HEK293 (cell line): ENCODE measurements at regions not wholly inside any gene's neighbourhood (a gene's known extent, or its start where the extent isn't known, plus 50 kb on each side); places are given as distances from the start of the nearest gene placed in this dataset.

ENCODE experiments used
- CTCF ChIA-PET: fragments of 350-600 bp; formaldehyde crosslinking; extraction: SDS; loops from one replicate; lab custom pipeline; 2021; ENCODE audit warnings: antibody characterized with exemption; lab: Yijun Ruan, JAX
- POLR2A ChIA-PET: fragments of 300-600 bp; formaldehyde crosslinking; extraction: SDS; loops from one replicate; lab custom pipeline; 2020; ENCODE audit warnings: antibody characterized with exemption, inconsistent platforms; lab: Yijun Ruan, JAX
- H3K27ac ChIP-seq: fragments of 200-500 bp; sonication (Bioruptor generic); 2 replicates; pipeline ENCODE4 v1.5.1; 2014; ENCODE audit warnings: low read depth, low read length, control low read depth, inconsistent platforms; ENCODE audit errors: extremely low read depth
- H3K36me3 ChIP-seq, 2 experiments: fragments of 200-500 bp in 1 of 2; sonication (Bioruptor generic) in 1 of 2; 1 replicate in 1 of 2; 2 replicates in 1 of 2; pipeline ENCODE4 v1.5.1; 2014 to 2017; ENCODE audit warnings: inconsistent platforms in 2 of 2, low read length in 2 of 2; ENCODE audit not compliant: control insufficient read depth in 2 of 2, insufficient read depth in 1 of 2
- H3K4me1 ChIP-seq: fragments of 200-500 bp; sonication (Bioruptor generic); 2 replicates; pipeline ENCODE4 v1.5.1; 2014; ENCODE audit warnings: mild to moderate bottlenecking, low read length, inconsistent platforms; ENCODE audit not compliant: control insufficient read depth, insufficient read depth
- H3K4me3 ChIP-seq: 2 replicates; pipeline ENCODE4 v1.5.1; 2011; ENCODE audit warnings: low read depth, mild to moderate bottlenecking, control low read depth, low read length, moderate library complexity
- H3K9me3 ChIP-seq: fragments of 200-500 bp; sonication (Bioruptor generic); 2 replicates; pipeline ENCODE4 v1.5.1; 2014; ENCODE audit warnings: low read depth, low read length, inconsistent platforms; ENCODE audit not compliant: control insufficient read depth, insufficient read depth
- HOXD13 ChIP-seq: sonication (generic); formaldehyde crosslinking; IDR thresholded peaks from 2 replicates; pipeline ENCODE4 v1.8.0; 2022; ENCODE audit warnings: missing genetic modification reagents, borderline replicate concordance
- SETDB1 ChIP-seq: IDR thresholded peaks from one replicate; pipeline ENCODE4 v1.6.1; 2017; ENCODE audit warnings: mild to moderate bottlenecking, low read length, moderate library complexity, mixed read lengths; ENCODE audit not compliant: insufficient read length
- TCF7L2 ChIP-seq: IDR thresholded peaks from 2 replicates; pipeline ENCODE4 v1.6.1; 2011; ENCODE audit warnings: low read depth, mild to moderate bottlenecking, inconsistent platforms, low read length, moderate library complexity, borderline replicate concordance
- ZBTB21 ChIP-seq: fragments of 450-650 bp; formaldehyde crosslinking; IDR thresholded peaks from 2 replicates; pipeline ENCODE4 v1.5.1; 2017; ENCODE audit warnings: missing biosample characterization, missing genetic modification characterization
- ZFHX2 ChIP-seq: fragments of 450-650 bp; formaldehyde crosslinking; conservative IDR thresholded peaks from 2 replicates; pipeline ENCODE4 v1.5.1; 2016; ENCODE audit warnings: missing biosample characterization, missing genetic modification characterization
- ZNF184 ChIP-seq: fragments of 450-650 bp; IDR thresholded peaks from 2 replicates; pipeline ENCODE4 v1.5.1; 2018; ENCODE audit warnings: missing biosample characterization, mild to moderate bottlenecking, missing genetic modification characterization
- ZNF266 ChIP-seq: fragments of 450-650 bp; formaldehyde crosslinking; IDR thresholded peaks from 2 replicates; pipeline ENCODE4 v1.5.1; 2016; ENCODE audit warnings: missing biosample characterization, missing genetic modification characterization, low read depth
- ZNF354C ChIP-seq: fragments of 450-650 bp; formaldehyde crosslinking; IDR thresholded peaks from 2 replicates; pipeline ENCODE4 v1.5.1; 2016; ENCODE audit warnings: missing biosample characterization, missing genetic modification characterization, low read depth, borderline replicate concordance
- ZNF366 ChIP-seq: fragments of 450-650 bp; formaldehyde crosslinking; conservative IDR thresholded peaks from 2 replicates; pipeline ENCODE4 v1.5.1; 2016; ENCODE audit warnings: missing biosample characterization, missing genetic modification characterization
- ZNF416 ChIP-seq: fragments of 450-650 bp; formaldehyde crosslinking; IDR thresholded peaks from 2 replicates; pipeline ENCODE4 v1.5.1; 2016; ENCODE audit warnings: missing biosample characterization, missing genetic modification characterization
- ZNF514 ChIP-seq: fragments of 450-650 bp; formaldehyde crosslinking; IDR thresholded peaks from 2 replicates; pipeline ENCODE4 v1.5.1; 2016; ENCODE audit warnings: missing biosample characterization, missing genetic modification characterization
- ZNF521 ChIP-seq: fragments of 450-650 bp; formaldehyde crosslinking; IDR thresholded peaks from 2 replicates; pipeline ENCODE4 v1.5.1; 2017; ENCODE audit warnings: missing biosample characterization, mild to moderate bottlenecking, missing genetic modification characterization
- ZNF560 ChIP-seq: fragments of 450-650 bp; formaldehyde crosslinking; IDR thresholded peaks from 2 replicates; pipeline ENCODE4 v1.5.1; 2017; ENCODE audit warnings: missing biosample characterization, missing genetic modification characterization, borderline replicate concordance
- ZNF654 ChIP-seq: fragments of 450-650 bp; formaldehyde crosslinking; IDR thresholded peaks from 2 replicates; pipeline ENCODE4 v1.5.1; 2016; ENCODE audit warnings: low read depth, missing biosample characterization, missing genetic modification characterization
- ZNF658 ChIP-seq: fragments of 450-650 bp; formaldehyde crosslinking; IDR thresholded peaks from 2 replicates; pipeline ENCODE4; 2016; ENCODE audit warnings: missing biosample characterization, missing genetic modification characterization
- ZNF747 ChIP-seq: fragments of 450-650 bp; formaldehyde crosslinking; IDR thresholded peaks from 2 replicates; pipeline ENCODE4 v1.5.1; 2016; ENCODE audit warnings: missing biosample characterization, missing genetic modification characterization
- ZNF76 ChIP-seq: fragments of 450-650 bp; formaldehyde crosslinking; IDR thresholded peaks from 2 replicates; pipeline ENCODE4; 2016; ENCODE audit warnings: low read depth, missing biosample characterization, missing genetic modification characterization, borderline replicate concordance
- ZNF792 ChIP-seq: fragments of 450-650 bp; formaldehyde crosslinking; IDR thresholded peaks from 2 replicates; pipeline ENCODE4 v1.5.1; 2016; ENCODE audit warnings: missing biosample characterization, missing genetic modification characterization
- TF ChIP-seq, protein P1 (sequence below): fragments of 450-650 bp; formaldehyde crosslinking; IDR thresholded peaks from 2 replicates; pipeline ENCODE4 v1.5.1; 2016; ENCODE audit warnings: missing biosample characterization, missing genetic modification characterization
- TF ChIP-seq, protein P2 (sequence below): fragments of 450-650 bp; formaldehyde crosslinking; conservative IDR thresholded peaks from 2 replicates; pipeline ENCODE4 v1.5.1; 2016; ENCODE audit warnings: low read depth, missing biosample characterization, missing genetic modification characterization

DNA sequence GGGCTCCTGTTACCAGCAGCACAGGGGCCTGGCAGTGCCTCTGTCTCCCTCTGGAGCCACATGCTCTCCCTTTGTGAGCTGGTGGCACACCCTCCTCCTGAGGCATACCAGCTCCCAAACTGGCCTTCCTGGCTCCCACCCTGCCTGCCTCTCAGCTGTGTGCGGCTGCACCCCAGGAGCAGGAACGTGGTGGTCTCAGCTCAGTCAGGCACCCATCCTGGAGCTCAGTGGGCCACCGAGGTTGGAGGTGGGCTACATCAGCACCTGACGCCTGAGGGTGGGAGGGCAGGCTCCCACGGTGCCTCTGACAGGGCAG is 85.9 kb upstream of the NKX1-1 start:
- no peaks in the 10 kb centered on the region for H3K4me1 ChIP-seq
- no peak overlapping the region for H3K27ac ChIP-seq
- ChIA-PET POLR2A (no interaction called here), CTCF (interaction anchor here (1.0 kb wide), 1 partner anchor 44 kb away, joined by 3 read pairs; no protein-coding TSS in a partner anchor)
- no peak overlapping the region for H3K4me3 ChIP-seq
- TF ChIP-seq ZNF792 (tag by site-specific recombination), result no peak
- TF ChIP-seq ZNF416 (tag by site-specific recombination), result no peak
- no peak for TF ChIP-seq ZNF184 (tag by site-specific recombination)
- TF ChIP-seq ZNF654 (tag by site-specific recombination), result no peak
- no peak for TF ChIP-seq ZNF521
- TF ChIP-seq, protein P1, sequence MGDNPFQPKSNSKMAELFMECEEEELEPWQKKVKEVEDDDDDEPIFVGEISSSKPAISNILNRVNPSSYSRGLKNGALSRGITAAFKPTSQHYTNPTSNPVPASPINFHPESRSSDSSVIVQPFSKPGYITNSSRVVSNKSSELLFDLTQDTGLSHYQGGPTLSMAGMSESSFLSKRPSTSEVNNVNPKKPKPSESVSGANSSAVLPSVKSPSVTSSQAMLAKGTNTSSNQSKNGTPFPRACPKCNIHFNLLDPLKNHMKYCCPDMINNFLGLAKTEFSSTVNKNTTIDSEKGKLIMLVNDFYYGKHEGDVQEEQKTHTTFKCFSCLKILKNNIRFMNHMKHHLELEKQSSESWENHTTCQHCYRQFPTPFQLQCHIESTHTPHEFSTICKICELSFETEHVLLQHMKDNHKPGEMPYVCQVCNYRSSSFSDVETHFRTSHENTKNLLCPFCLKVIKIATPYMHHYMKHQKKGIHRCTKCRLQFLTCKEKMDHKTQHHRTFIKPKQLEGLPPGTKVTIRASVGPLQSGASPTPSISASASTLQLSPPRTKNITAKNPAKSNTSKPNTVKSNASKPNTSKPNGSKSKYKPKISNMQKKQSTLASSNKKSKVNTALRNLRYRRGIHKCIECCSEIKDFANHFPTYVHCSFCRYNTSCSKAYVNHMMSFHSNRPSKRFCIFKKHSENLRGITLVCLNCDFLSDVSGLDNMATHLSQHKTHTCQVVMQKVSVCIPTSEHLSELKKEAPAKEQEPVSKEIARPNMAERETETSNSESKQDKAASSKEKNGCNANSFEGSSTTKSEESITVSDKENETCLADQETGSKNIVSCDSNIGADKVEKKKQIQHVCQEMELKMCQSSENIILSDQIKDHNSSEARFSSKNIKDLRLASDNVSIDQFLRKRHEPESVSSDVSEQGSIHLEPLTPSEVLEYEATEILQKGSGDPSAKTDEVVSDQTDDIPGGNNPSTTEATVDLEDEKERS (tag by site-specific recombination), result no peak
- no peak for TF ChIP-seq ZNF658 (tag by site-specific recombination)
- no peak for TF ChIP-seq ZFHX2 (tag by site-specific recombination)
- TF ChIP-seq, protein P2, sequence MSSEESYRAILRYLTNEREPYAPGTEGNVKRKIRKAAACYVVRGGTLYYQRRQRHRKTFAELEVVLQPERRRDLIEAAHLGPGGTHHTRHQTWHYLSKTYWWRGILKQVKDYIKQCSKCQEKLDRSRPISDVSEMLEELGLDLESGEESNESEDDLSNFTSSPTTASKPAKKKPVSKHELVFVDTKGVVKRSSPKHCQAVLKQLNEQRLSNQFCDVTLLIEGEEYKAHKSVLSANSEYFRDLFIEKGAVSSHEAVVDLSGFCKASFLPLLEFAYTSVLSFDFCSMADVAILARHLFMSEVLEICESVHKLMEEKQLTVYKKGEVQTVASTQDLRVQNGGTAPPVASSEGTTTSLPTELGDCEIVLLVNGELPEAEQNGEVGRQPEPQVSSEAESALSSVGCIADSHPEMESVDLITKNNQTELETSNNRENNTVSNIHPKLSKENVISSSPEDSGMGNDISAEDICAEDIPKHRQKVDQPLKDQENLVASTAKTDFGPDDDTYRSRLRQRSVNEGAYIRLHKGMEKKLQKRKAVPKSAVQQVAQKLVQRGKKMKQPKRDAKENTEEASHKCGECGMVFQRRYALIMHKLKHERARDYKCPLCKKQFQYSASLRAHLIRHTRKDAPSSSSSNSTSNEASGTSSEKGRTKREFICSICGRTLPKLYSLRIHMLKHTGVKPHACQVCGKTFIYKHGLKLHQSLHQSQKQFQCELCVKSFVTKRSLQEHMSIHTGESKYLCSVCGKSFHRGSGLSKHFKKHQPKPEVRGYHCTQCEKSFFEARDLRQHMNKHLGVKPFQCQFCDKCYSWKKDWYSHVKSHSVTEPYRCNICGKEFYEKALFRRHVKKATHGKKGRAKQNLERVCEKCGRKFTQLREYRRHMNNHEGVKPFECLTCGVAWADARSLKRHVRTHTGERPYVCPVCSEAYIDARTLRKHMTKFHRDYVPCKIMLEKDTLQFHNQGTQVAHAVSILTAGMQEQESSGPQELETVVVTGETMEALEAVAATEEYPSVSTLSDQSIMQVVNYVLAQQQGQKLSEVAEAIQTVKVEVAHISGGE (tag by site-specific recombination), result no peak
- no peak for TF ChIP-seq ZNF560 (tag by site-specific recombination)
- no peak for TF ChIP-seq HOXD13
- no peak for TF ChIP-seq ZNF76 (tag by site-specific recombination)
- TF ChIP-seq ZNF747 (tag by site-specific recombination), result no peak
- no peak for TF ChIP-seq ZNF514 (tag by site-specific recombination)
- TF ChIP-seq ZNF266, result no peak
- TF ChIP-seq ZBTB21 (tag by site-specific recombination), result no peak
- H3K36me3 ChIP-seq, result no peaks in the 10 kb centered on the region
- no peaks in the 10 kb centered on the region for H3K9me3 ChIP-seq

DNA sequence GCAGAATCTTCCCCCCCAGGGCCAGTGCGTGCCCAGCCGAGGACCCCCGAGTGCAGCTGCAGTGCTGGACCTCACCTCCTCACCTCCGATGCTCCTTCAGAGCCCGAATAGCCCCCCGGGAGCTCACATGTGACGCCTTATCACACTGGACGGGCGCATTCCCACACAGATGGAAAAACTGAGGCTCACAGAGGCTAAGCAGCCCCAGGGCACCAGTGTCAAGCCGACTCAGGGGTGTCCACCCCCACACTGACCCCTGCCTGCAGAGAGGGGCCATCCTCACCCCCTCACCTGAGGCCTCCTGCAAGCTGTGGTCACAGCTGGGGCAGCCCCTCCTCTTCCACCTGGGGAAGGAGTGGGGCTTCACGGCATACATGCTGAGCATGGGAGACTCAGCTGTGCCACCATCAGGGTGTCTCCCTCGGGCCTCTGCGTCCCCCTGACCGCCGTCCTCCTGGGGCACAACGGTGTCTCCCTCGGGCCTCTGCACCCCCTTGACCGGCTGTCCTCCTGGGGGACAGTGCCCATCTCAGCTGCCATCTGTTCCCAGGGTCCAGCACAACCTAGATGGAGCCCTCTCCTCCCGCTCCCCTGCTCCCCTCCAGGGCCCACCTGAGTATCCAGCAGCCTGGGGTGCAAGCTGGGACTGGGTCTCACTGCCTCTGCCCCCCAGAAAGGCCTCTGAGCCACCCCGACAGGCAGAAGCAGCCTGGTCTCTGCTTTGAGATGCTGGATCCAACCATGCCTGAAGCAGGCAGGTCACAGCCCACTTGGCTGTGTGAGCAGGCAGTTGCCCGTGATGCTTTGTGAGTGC is 85.3 kb upstream of the NKX1-1 start:
- Histone ChIP-seq H3K27ac (no peak overlapping the region), H3K4me1 (no peaks in the 10 kb centered on the region), H3K36me3 (no peaks in the 10 kb centered on the region), H3K9me3 (no peaks in the 10 kb centered on the region), H3K4me3 (no peak overlapping the region)
- CTCF ChIA-PET, result interaction anchor here (1.0 kb wide), 1 partner anchor 43 kb away, joined by 3 read pairs; no protein-coding TSS in a partner anchor
- no peak for TF ChIP-seq ZNF792 (tag by site-specific recombination)
- no peak for TF ChIP-seq ZNF366
- TF ChIP-seq ZNF416 (tag by site-specific recombination), result no peak
- TF ChIP-seq SETDB1, result no peak
- TF ChIP-seq TCF7L2, result no peak
- no peak for TF ChIP-seq ZNF354C
- POLR2A ChIA-PET, result no interaction called here
